GM18873 (cell line): ENCODE measurements at regions not wholly inside any gene's neighbourhood (a gene's known extent, or its start where the extent isn't known, plus 50 kb on each side); places are given as distances from the start of the nearest gene placed in this dataset.

Experiments used
- ATAC-seq: cut with Tn5 transposase; IDR thresholded peaks from one replicate; pipeline ENCODE4 v1.9.1; 2021; ENCODE audit warnings: mild to moderate bottlenecking, moderate library complexity, moderate number of reproducible peaks; ENCODE audit not compliant: unreplicated experiment, low FRiP score

DNA sequence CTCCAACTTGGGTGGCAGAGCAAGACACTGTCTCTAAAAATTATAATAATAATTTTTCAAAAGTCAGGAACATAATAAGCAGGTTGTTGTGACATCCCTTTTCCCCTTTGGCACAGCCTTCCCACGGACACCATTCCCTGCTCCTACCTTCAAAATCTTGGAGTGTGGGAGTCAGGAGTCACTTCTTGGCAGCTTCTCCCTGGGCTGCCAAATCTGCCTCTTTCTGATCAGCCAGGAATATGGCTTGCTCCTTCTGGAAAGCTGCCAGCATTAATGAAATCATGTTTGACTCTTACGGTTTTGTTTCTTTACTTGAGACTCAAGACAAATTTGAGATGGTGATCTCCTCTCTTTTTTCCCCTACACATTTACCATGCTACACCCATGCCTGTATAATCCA lies 391.4 kb upstream of the SYT1 start:
- no peak for ATAC-seq

DNA sequence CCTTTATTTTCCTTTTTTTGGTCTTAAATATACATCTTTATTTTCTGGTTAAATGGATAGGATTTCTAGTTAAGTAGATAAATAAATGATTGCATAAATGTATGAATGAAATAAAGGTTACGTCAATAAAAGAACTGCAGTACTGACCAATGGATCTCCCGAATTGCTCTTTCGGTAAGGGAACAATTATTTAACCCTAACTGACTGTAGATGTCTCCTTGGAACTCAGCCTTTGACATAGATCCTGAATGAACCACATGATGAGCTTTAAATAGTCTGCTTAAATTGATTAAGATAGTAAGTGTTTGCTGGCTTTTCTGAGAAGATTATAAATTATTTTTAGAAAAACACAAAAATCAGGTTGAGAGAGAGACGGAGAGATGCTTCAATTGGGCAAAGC lies 391.0 kb upstream of the SYT1 start:
- ATAC-seq: no peak

DNA sequence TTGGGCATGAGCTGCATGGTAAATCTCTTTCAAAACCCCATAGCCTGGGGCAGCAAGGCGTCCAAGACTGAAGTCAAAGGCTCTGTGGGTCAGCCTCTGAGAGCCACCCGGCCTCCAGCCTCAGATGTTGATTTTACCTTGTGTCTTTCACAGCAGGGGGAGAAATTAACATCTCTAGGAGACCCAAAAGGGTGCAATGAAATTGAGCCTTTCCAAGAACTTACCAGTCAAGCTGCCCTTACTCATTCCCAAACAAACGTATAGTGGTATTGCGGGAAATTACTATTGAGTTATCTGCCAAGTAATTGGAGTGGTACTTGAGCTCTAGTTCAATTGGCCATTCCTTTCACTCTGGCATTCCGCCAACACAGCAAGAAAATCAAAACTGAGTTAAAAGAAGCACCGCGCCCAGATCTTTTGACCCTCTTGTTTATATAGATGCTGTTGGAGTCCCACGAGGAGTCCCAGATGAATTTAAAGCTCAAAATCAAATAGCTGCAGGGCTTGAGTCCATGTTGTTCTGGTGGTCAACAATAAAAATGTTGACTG lies 380.7 kb upstream of the SYT1 start:
- no peak for ATAC-seq

DNA sequence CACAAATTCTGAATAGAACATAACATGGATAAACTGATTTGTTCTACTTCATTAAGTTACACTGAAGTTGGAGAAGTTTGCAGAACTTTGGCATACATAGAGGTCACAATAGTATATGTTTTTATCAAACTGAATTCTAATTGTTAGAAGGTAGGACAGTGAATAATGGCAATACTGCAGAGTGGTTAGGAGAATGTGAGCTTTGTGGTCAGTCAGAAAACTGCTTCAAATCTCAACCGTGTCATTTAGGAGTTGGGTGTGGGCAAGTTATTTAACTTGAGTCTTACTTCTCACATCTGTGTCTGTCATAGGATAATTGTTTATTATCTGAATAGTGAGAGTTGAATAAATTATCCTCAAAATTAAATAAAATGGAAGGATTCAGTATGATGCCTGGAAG lies 374.6 kb upstream of the SYT1 start:
- no peak for ATAC-seq

DNA sequence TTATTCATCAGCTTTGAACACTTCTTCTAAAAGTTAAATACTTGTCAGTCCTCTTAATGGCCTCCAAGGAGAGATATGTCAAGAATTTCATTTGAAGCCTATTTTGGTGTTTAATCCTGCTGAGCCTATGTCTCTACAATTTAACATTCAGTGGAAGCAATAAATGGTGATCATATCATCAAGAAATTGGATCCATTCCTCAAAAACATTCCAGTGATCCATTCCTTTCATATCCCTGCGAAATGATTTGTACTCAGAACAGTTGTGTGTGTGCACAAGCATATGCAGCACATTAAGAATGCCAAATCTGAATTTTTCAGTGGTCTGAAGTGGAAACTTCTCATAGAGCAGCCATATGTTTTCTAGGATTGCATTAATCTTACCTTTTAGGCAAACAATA lies 373.7 kb upstream of the SYT1 start:
- ATAC-seq: no peak

DNA sequence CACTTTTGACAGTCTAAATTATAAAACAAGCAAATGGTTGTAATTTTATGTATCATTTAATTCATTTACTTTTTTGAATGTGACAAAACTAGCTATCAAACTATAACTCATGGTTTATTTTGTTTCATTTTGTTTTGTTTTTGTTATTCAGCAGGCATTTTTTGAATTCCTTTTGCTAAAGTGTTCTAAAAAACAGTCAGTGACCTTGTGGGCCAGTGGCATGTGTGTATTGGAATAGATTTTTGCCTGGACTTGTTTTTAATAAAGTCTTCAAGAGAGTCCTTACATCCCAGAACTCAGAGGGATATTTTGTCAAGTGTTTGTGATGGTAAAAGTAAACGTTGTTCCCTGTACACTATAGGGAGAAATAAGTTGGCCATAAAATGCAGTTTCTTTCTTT lies 369.7 kb upstream of the SYT1 start:
- no peak for ATAC-seq

DNA sequence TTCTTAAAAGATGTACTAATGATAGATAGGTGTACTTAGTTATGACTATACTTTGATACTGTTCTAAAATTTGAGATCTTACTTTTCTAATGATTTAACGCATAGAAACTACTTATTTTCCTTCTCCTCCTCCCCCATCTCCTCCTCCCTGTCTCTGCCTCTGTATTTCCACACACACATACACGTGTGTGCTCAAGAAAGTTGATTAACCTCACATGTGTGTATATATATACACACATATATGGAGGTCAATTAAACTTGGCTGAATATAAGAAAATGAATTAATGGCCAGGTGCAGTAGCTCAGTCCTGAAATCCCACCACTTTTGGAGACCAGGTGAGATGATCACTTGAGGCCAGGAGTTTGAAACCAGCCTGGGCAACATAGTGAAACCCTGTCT lies 362.7 kb upstream of the SYT1 start:
- no peak for ATAC-seq

DNA sequence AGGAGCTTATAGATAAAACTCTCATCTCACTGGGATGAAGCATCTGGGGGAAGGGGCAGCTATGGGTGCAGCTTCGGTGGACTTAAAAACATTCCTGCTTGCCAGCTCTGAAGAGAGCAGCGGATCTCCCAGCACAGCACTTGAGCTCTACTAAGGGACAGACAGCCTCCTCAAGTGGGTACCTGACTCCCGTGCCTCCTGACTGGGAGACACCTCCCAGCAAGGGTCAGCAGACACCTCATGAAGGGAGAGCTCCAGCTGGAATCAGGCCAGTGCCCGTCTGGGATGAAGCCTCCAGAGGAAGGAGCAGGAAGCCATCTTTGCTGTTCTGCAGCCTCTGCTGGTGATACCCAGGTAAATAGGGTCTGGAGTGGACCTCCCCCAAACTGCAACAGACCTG lies 345.2 kb upstream of the SYT1 start:
- ATAC-seq: no peak

DNA sequence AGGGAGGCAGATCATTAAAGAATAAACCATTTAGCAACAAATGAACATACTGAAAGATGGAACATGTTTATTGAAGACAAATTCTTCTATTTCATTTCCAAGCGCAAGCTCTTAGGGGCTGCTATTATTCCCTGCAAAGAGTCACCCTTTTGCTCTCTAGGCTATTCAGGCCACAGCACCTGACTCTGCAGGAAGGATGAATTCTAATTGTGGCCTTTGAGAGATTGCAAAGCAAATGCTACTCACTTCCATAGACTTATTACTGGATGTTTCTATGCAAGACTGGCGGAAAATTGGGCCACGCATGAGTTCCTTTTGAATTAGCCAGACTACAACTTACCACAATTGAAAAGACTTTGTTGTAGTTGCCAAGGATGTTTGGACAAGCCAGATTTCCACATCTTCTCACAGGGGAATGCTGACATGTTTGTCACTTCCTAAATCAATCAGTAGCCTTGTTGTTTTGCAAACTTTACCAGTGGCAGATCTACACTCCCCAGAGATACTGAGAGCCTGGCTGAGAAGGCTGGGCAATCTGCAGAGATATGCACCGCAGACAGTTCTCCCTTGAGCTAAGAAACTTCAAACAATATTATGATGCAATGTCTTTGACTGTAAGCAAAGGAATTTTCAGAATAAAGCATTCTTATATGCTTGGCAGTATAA lies 334.3 kb upstream of the SYT1 start:
- ATAC-seq: no peak

DNA sequence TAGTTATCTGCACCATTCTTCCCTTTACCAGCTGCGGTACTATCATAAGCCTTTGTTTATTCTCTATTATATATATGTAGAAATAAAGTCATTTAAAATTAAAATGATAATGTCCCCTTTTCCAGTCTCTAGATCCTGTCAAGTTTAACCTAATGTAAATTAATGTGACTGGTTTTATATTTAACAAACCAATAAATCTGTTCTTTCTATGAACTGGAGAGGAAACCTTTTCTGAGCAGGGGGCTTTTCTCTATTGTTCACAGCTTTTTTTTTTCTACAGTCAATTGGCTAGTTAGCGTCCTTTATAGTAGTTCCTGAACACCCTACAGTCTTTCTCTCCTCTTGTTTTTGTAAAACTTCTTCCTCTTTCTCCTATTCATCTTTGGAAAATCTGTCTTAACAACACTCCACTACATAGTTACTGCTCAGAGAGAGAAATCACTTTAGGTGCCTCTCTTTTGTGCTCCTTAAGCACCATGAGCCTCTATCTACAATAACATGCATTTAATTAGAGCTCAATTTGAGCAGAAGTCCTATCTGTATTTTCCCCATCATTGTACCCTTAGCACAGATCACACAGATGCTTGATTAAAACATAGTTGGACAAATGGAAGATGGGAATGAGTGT lies 332.6 kb upstream of the SYT1 start:
- ATAC-seq: no peak

DNA sequence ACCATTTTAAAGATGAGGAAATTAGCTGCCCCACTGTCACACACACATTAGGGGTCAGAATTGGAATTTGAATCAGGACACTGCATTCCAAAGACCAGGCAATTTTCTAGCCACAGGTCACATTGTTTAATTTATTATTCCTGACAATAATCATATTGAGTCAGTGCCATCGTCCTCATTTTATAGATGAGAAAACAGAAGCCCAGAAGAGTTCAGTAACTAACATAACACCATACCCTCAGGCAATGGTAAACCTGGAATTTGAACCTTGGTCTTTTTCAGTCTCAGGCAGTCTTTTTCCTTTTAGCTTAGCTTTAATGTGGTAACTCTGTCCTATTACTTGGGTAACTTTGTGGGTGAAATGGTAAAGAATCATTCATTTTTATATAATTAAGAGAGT lies 330.3 kb upstream of the SYT1 start:
- ATAC-seq: no peak

DNA sequence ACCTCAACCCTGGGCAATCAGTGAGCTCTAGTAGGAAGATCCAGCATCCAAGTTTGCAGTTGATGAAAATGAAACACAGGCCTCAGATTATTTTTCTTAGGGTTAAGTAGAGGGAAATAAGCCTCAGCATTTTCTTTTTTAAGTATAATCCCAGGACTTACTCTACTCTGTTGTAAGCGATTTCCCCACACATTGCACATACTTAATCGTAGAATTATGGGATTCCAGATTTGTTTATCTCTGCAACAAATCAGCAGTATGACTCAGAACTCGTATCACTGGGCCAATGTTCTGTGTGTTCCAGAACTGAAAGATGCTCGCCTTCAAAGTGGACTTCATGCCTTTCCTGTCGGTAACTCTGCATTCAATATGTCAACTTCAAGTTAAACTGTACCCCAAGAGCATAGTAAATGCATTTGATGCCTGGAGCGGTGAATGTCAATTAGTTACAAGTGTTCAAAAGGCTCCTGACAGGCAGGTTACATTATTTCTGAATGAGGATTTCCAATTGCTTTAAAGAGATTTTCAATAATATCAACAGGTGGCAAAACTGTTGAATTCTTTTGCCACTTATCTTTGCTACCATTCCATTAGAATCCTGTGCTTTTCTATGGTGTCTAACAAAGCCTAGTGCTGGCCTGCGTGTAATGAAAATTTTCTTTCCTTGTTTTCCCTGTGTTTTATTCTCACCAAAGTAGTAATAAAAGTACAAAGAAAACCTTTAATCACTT lies 323.8 kb upstream of the SYT1 start:
- ATAC-seq: no peak

DNA sequence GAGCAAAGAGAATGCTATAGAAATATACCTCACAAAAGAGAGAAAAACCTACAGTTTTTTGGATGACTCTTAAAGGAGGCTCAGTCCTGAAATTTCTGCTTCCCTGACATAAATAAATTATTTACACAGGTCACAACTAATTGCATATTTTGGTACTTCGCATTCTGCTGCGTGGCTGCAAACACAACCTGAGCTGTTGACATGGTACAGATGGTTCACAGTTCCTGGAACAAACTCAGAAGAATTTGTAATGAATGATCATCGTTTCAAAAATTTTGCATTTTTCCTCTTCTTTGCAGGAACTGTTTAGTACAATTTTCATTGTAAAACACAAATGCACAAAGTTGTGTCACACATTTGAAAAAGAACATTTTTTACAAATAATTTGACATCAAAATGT lies 313.7 kb upstream of the SYT1 start:
- no peak for ATAC-seq

DNA sequence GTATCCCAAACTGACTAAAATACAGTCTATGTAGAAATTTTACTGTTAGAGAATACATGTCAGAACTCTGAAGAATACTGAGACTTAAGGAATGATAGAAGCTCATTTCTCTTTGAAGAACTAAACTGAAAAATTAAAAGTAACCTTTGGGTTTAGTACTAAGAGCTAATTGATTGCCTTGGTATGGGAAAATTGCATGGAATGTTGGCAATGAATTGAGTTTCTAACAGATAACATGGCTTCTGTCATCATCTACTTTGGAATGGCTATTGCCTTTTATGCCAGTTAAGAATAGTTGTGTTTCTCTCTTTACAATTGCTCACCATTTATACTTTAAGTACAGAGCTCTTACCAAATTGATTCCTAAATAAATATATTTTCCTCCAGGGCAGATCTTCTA lies 308.8 kb upstream of the SYT1 start:
- ATAC-seq: no peak

DNA sequence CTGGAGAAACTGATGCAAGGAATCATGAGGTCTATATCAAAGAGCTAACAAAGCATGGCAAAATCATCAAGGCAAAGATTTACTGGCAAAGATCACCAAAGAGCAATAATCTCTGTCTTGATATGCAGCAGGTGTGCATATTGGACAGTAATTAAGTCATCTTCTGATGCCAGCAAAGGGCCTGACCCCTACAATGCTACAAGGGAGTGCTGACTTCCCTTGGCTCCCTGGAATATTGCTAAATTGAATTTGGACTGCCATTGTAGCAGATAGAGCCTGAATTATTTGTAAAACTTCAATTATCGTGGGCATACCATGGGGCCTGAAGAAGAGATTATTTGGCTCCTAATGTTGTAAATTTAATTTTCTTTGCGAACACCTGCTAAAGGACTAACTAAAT lies 307.9 kb upstream of the SYT1 start:
- ATAC-seq: no peak

DNA sequence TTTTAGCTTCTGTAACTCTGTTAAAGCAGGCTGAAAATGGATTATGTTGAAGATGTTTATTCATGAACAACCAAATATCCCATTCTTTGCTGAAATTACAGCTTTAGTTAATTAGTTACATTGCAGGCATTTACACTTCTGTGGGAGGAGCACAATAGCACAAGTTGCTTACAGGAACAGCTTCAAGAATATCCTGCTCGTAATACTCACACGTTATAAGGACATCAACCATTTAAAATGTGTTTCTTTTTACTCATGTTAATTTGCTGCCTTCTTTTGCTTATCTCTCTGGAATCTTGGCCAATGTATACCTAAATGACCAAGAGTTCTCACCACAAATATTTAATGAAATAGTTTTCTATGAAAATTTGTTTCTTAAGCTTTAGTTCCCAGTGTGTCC lies 305.2 kb upstream of the SYT1 start:
- ATAC-seq: no peak

DNA sequence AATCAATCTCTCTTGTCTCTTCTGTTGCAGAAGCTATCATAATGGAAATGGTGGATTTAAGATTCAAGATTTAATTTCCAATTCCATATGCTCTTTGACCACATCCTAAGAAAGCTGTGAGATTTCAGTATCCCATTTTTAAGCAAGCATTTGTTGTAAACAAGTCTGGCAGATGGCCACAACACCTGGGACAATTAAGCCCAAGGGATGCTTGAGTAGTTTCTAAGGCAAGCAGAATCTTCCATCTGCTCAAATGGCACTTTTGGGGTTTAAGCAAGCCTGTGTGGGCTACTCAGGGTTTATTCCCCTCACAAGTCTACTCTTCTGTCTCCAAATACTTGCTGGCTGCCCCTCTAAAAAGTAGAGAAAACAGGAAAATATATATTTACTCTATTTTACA lies 304.7 kb upstream of the SYT1 start:
- no peak for ATAC-seq

DNA sequence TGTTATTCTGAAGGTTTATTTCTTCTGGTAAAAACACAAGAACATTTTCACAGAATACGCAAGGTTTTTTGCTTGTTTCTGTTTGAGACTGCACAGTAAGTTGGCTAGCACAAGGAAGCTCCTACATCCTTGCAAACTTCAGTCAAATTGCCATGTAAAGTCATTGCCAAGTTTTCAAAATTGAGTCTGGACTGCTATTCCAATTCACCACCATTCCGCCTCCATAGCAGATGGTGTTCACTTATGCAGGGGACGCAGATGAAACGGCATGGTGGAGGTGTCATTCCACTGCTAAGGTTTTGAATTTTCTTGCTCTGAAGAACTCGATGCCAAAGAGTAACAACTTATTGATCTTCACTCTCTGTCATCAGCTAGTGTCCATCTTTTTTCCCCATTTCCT lies 303.9 kb upstream of the SYT1 start:
- ATAC-seq: no peak

DNA sequence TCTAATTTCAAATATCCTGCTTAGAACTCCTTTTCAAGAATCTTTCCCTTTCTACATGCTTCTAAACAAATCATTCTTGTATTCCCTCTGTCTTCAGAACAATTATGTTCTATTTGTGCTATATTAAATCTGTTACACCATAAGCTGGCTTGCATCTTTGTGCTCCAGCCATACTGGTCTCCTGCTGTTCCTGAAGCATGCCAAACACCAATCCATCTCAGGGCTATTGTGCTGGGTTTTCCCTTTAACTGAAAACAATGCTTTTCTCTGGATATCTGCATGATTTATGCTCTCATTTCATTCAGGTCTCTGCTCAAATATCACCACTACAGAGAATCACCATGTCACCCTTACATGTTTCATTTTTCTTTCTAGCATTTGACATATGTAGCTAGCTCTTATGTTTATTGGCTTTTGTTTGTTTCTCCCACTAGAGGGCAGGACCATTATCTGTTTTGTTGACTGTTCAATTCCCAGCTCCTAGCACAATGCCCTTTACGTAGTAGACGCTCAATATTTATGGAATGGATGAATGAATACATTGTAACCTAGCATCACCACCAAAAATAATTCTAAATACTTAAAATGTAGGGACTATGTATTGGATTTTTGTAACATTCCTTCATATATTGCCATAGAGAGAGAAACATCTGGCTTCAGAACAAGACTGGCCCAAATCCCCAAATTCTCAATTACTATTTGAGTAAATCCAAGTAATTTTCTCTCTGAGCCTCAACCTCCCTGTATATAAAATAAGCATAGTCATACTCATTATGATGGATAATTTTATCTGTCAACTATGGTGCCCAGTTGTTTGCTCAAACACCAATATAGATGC lies 302.0 kb upstream of the SYT1 start:
- ATAC-seq: no peak

DNA sequence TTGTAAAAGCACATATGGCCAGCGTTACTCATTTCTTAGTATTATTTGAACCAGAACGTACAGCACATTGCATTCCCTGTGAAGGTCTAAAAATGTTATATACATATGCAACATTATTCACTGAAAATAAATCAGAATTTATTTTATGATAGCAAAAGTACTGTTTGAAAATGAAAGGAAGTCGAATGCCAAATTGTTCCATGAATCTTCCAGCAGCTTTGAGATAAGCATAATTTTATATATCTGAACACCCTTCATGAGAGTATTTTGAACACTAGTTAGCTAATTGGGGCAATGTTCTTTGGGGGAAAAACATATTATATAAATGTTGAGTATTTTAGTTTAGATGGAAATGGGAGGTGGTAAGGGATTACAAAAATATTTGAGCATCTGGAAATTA lies 300.7 kb upstream of the SYT1 start:
- ATAC-seq: no peak

DNA sequence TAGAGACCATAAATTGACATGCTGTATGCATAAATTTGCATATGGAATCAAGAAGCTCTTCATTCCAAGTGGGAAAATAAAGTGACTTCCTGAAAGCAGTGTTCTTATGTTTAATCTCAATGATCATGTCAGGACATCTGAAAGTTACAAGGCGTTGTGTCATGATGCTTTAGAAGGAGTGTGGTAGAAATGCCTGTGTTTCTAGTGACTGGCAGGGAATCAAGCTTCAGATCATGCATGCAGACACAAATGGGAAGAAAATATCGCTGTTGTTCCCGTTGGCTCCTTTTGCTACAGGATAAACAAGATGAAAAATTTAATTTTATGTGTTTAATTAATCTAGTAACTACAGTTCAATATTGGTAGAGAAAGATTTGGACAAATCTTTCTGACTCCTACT lies 298.1 kb upstream of the SYT1 start:
- ATAC-seq: no peak
